WI38 (cell line): ENCODE measurements at regions not wholly inside any gene's neighbourhood (a gene's known extent, or its start where the extent isn't known, plus 50 kb on each side); places are given as distances from the start of the nearest gene placed in this dataset.

ENCODE experiments used
- H3K4me3 ChIP-seq: 2 replicates; pipeline ENCODE4 v1.5.1; 2011; ENCODE audit warnings: low read depth, mild to moderate bottlenecking, control low read depth, low read length
- TF ChIP-seq, protein P1 (sequence below): IDR thresholded peaks from 2 replicates; pipeline ENCODE4 v1.5.1; 2012; ENCODE audit warnings: low read depth, mild to moderate bottlenecking, control low read depth, low read length

DNA sequence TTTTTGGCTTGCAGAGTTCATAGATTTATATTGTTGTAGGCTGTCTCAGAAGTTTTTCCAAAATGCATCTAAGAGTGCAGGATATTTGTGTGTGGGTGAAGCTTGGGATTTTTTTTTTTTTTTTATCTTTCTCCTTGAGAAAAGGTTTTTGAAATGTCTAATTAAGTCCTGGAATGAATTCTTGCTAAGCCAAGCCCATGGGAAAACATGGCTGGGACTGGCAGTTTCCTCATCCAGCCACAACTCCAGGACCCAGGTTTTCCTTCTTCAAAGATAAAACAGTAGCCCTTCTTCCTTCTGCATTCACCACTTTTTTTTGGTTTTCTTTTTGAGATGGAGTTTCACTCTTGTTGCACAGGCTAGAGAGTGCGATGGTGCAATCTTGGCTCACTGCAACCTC lies 242.5 kb upstream of the JAG1 start:
- TF ChIP-seq, protein P1, sequence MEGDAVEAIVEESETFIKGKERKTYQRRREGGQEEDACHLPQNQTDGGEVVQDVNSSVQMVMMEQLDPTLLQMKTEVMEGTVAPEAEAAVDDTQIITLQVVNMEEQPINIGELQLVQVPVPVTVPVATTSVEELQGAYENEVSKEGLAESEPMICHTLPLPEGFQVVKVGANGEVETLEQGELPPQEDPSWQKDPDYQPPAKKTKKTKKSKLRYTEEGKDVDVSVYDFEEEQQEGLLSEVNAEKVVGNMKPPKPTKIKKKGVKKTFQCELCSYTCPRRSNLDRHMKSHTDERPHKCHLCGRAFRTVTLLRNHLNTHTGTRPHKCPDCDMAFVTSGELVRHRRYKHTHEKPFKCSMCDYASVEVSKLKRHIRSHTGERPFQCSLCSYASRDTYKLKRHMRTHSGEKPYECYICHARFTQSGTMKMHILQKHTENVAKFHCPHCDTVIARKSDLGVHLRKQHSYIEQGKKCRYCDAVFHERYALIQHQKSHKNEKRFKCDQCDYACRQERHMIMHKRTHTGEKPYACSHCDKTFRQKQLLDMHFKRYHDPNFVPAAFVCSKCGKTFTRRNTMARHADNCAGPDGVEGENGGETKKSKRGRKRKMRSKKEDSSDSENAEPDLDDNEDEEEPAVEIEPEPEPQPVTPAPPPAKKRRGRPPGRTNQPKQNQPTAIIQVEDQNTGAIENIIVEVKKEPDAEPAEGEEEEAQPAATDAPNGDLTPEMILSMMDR: no peak
- no peak overlapping the region for H3K4me3 ChIP-seq

DNA sequence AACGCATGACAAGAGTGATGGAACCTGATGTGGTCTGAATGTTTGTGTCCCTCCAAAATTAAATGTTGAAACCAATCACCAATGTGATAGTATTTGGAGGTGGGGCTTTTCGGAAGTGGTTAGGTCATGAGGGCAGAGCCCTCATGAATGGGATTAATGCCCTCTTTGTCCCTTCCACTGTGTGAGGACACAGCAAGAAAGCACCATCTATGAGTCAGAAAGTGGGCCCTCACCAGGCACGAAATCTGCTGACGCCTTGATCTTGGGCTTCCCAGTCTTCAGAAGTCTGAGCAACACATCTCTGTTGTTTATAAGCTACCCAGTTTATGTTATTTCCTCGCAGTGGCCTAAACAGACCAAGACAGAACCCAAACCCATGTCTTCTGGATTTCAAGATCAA lies 244.0 kb upstream of the JAG1 start:
- TF ChIP-seq, protein P1: no peak

DNA sequence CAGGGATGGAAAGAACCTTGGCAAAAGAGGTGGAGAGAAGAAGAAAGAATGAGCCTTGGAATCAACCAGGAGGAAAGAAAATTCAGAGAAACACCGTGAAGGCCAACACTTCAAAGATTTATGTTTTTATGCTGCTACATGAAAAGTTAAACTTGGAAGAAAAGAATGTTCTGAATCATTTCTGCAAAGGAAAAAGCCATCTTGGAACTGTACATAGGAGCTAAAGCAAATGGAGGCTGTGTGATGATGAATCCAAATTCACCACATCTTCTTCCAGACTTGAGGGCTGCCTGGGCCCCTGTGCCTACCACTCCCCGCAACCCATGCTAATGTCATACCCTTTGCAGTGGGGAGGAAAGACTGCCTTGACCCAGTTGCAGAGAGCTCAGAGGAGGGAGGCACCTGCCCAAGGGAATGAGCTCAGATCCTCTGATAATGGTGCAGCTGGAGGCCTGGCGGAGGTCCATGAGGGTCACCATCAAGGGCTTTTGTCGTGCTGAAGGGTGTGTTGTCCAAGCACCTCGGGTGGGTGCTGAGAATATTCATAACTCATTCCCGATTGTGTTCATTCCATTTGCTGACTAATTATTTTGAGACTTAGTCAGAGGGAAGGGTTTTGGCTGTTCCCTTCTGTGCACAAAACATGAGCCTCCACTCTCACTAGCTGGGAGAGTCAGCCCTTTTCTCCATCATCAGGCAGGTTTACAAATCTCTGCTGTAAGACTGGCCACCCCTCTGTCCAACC lies 245.8 kb upstream of the JAG1 start:
- TF ChIP-seq, protein P1: no peak
- no peak overlapping the region for H3K4me3 ChIP-seq

More for the DNA sequence above, 244.0 kb upstream of the JAG1 start:
- H3K4me3 ChIP-seq: no peak overlapping the region

DNA sequence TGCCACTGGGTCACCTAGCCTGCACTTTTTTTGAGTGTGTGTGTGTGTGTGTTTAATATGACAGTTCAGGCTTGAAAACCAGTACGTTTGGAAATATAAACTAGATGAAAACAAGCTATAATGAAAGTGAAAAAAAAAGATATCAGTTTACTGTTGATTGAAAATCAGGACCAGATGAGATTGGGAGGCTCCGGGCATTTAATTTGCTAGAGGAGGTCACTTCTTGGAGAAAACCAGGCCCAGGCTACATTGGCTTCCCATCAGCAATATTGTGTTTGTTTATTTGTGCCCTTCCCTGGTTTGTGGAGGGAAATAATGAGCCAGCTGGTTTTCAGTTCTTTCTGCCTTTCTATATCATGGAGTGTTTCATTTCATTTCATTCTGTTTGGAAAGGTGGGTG lies 246.6 kb upstream of the JAG1 start:
- TF ChIP-seq, protein P1: no peak
- no peak overlapping the region for H3K4me3 ChIP-seq

DNA sequence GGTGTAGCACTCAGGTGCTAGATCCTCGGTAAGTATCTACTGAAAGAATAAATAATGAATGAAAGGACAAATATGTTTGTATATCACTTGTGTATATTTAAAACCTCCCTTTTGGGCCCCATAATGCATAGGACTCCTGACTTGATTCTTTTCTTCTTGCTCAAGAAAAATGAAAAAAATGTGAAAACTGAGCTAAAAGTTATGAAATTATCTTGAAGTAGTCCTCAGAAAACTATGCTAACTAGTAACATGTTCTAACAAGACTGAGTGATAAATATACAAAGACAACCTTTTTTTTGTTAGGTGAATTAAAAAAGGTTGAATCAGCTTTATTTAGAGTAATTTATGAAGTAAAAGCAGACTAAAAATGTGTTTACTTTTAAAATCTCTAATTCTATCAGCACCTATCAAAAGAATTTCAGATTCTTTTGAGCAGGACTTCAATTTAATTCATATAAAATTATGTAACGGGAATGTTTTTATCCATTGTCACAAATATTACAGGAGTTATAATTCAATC lies 247.8 kb upstream of the JAG1 start:
- H3K4me3 ChIP-seq: no peak overlapping the region
- TF ChIP-seq, protein P1: no peak

DNA sequence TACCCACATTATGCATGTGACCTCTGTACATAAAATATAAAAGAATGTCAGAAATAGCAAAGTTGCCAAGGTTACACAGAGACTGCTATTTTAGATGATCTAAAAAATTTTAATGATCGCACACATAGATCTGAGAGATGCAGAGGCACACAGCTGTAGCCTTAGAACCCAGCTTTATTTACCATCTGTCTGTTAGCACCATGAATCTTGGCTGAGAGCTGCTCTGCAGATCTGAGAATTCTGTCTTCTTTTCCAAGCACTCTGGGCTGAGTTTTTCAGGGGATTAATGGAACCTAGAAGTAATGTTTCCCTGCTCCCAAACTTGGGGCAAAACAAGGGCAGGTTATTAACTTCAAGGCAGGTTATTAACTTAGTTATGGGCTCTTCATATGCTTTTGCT lies 248.7 kb upstream of the JAG1 start:
- no peak overlapping the region for H3K4me3 ChIP-seq
- TF ChIP-seq, protein P1: no peak

DNA sequence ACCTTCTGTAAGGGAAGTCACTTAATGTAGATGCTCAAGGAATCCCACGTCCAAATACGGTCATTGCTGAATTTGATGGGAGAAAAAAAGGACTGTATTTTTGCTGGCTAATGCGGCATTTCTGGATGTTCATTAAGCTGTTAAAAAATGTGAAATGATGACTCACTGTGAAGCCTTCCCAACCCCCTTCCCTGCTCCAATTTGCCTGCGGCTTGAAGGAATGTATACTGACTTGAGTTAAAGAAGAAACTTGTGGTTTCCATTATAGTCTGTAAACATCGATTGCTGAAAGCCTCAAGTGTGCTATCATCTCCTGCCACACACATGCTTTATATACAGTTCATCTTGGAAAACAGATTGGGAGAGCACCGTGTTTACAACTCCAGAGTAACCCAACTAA lies 249.1 kb upstream of the JAG1 start:
- TF ChIP-seq, protein P1: no peak
- no peak overlapping the region for H3K4me3 ChIP-seq
